Mesenchymal stem cell (in vitro differentiated cells and primary cell): ENCODE measurements at regions not wholly inside any gene's neighbourhood (a gene's known extent, or its start where the extent isn't known, plus 50 kb on each side); places are given as distances from the start of the nearest gene placed in this dataset.
"Not testable (repeated sequence)": the region's sequence is repeated elsewhere in the genome, so short reads cannot be mapped to it uniquely, and the experiment has no call there.

ENCODE experiments used
- DNase-seq: peaks from one replicate; pipeline ENCODE4 v3.0.0-alpha.2; 2013
- H2AFZ ChIP-seq: one replicate; pipeline ENCODE4 v1.6.1; 2013; ENCODE audit warnings: low read depth, mild to moderate bottlenecking, control low read depth, inconsistent platforms, low read length, moderate library complexity
- H2AK5ac ChIP-seq: 2 replicates; pipeline ENCODE4 v1.6.1; 2013; ENCODE audit warnings: low read length, moderate library complexity, mild to moderate bottlenecking, inconsistent platforms; ENCODE audit not compliant: severe bottlenecking
- H2BK120ac ChIP-seq: one replicate; pipeline ENCODE4 v1.6.1; 2013; ENCODE audit warnings: low read depth, mild to moderate bottlenecking, inconsistent platforms, low read length, moderate library complexity
- H2BK12ac ChIP-seq, 2 experiments: one replicate each; pipeline ENCODE4 v1.6.1; 2013; ENCODE audit warnings: inconsistent platforms in 2 of 2, low read length in 2 of 2, mild to moderate bottlenecking in 2 of 2, moderate library complexity in 2 of 2, control low read depth in 1 of 2
- H2BK15ac ChIP-seq: one replicate; pipeline ENCODE4 v1.6.1; 2013; ENCODE audit warnings: mild to moderate bottlenecking, low read depth, inconsistent platforms; ENCODE audit not compliant: poor library complexity, severe bottlenecking
- H2BK5ac ChIP-seq: 2 replicates; pipeline ENCODE4 v1.6.1; 2013; ENCODE audit warnings: low read depth, mild to moderate bottlenecking, low read length, control low read depth, inconsistent platforms; ENCODE audit not compliant: poor library complexity, severe bottlenecking
- H3K14ac ChIP-seq, 2 experiments: one replicate each; pipeline ENCODE4 v1.6.1; 2013; ENCODE audit warnings: inconsistent platforms in 2 of 2, low read length in 2 of 2, control low read depth in 1 of 2, mild to moderate bottlenecking in 1 of 2, moderate library complexity in 1 of 2
- H3K18ac ChIP-seq, 2 experiments: one replicate each; pipeline ENCODE4 v1.6.1; 2013; ENCODE audit warnings: inconsistent platforms in 2 of 2, low read length in 2 of 2, control low read depth in 1 of 2, low read depth in 1 of 2, mild to moderate bottlenecking in 1 of 2
- H3K23ac ChIP-seq, 2 experiments: one replicate each; pipeline ENCODE4 v1.6.1; 2013; ENCODE audit warnings: inconsistent platforms in 2 of 2, low read length in 2 of 2, mild to moderate bottlenecking in 2 of 2, moderate library complexity in 2 of 2, control low read depth in 1 of 2
- H3K27ac ChIP-seq: 2 replicates; pipeline ENCODE4 v1.5.1; 2013; ENCODE audit warnings: mild to moderate bottlenecking, moderate library complexity, low read length, control low read depth, inconsistent platforms; ENCODE audit not compliant: poor library complexity, severe bottlenecking
- H3K27me3 ChIP-seq, 2 experiments: 2 replicates each; pipeline versions ENCODE4 v1.6.1 to v1.7.0; 2013; ENCODE audit warnings: low read length in 2 of 2, mild to moderate bottlenecking in 2 of 2, moderate library complexity in 2 of 2, control low read depth in 1 of 2, inconsistent platforms in 1 of 2; ENCODE audit not compliant: control insufficient read depth in 1 of 2, insufficient read depth in 1 of 2
- H3K36me3 ChIP-seq, 2 experiments: 2 replicates each; pipeline versions ENCODE4 v1.6.1 to v1.7.0; 2013; ENCODE audit warnings: low read length in 2 of 2, control low read depth in 1 of 2, inconsistent platforms in 1 of 2, low read depth in 1 of 2, mild to moderate bottlenecking in 1 of 2; ENCODE audit not compliant: insufficient read depth in 2 of 2, control insufficient read depth in 1 of 2
- H3K4ac ChIP-seq, 2 experiments: one replicate each; pipeline ENCODE4 v1.6.1; 2013; ENCODE audit warnings: inconsistent platforms in 2 of 2, low read length in 2 of 2, mild to moderate bottlenecking in 2 of 2, moderate library complexity in 2 of 2, control low read depth in 1 of 2, low read depth in 1 of 2
- H3K4me1 ChIP-seq: 2 replicates; pipeline ENCODE4 v1.6.1; 2013; ENCODE audit warnings: low read depth, low read length, control low read depth; ENCODE audit not compliant: control insufficient read depth, insufficient read depth
- H3K4me2 ChIP-seq: 2 replicates; pipeline ENCODE4 v1.6.1; 2013; ENCODE audit warnings: low read length, mild to moderate bottlenecking, inconsistent platforms; ENCODE audit not compliant: poor library complexity, severe bottlenecking
- H3K4me3 ChIP-seq, 2 experiments: 2 replicates each; pipeline versions ENCODE4 v1.5.1 to v1.7.0; 2013; ENCODE audit warnings: low read length in 2 of 2, mild to moderate bottlenecking in 2 of 2, control low read depth in 1 of 2, low read depth in 1 of 2; ENCODE audit not compliant: insufficient read depth in 1 of 2
- H3K79me1 ChIP-seq: replicated peaks from 2 replicates; pipeline ENCODE4 v1.6.1; 2013; ENCODE audit warnings: mild to moderate bottlenecking, control low read depth, low read length, inconsistent platforms; ENCODE audit not compliant: poor library complexity, severe bottlenecking
- H3K9ac ChIP-seq: 2 replicates; pipeline ENCODE4 v1.7.0; 2013; ENCODE audit warnings: mild to moderate bottlenecking, low read length, moderate library complexity
- H3K9me3 ChIP-seq: 2 replicates; pipeline ENCODE4 v1.7.0; 2013; ENCODE audit warnings: mild to moderate bottlenecking, low read length; ENCODE audit not compliant: control insufficient read depth
- H4K8ac ChIP-seq: one replicate; pipeline ENCODE4 v1.6.1; 2013; ENCODE audit warnings: inconsistent platforms, mild to moderate bottlenecking, low read length, moderate library complexity
- H4K91ac ChIP-seq: one replicate; pipeline ENCODE4 v1.6.1; 2013; ENCODE audit warnings: mild to moderate bottlenecking, low read length, inconsistent platforms
- WGBS: methylation state at CpG from one replicate; pipeline ENCODE4 v1.1.7; 2013; ENCODE audit warnings: mixed read lengths; 5-methylcytosine and 5-hydroxymethylcytosine counted together

GRCh38 chr6:99668036-99668705, 61.5 kb downstream of the PRDM13 start:
- Histone ChIP-seq H3K18ac (no peak overlapping the region), H3K9ac (no peak overlapping the region), H3K4me3 (no peak overlapping the region), H3K14ac (no peak overlapping the region), H3K4me2 (no peak overlapping the region), H3K4me1 (no peaks in the 10 kb centered on the region), H2BK5ac (no peak overlapping the region), H2AFZ (peak overlapping the region; percentile 39), H4K91ac (no peak overlapping the region), H2AK5ac (no peak overlapping the region), H3K36me3 (no peaks in the 10 kb centered on the region), H3K23ac (no peak overlapping the region), H4K8ac (no peak overlapping the region), H3K9me3 (no peaks in the 10 kb centered on the region), H2BK120ac (no peak overlapping the region), H3K79me1 (no peaks in the 10 kb centered on the region), H2BK15ac (no peak overlapping the region), H2BK12ac (no peak overlapping the region), H3K4ac (no peak overlapping the region), H3K27me3 (no peaks in the 10 kb centered on the region), H3K27ac (no peak overlapping the region)
- no peak for DNase-seq
- WGBS = 69% methylated on average over 4 of the region's 5 CpGs

GRCh38 chr6:99689916-99690685, 83.5 kb downstream of the PRDM13 start:
- H3K4me3 ChIP-seq = no peak overlapping the region
- H4K8ac ChIP-seq = no peak overlapping the region
- no peak overlapping the region for H2AFZ ChIP-seq
- no peak overlapping the region for H3K9ac ChIP-seq
- H2AK5ac ChIP-seq = no peak overlapping the region
- DNase-seq = no peak
- WGBS = 80% methylated on average over 2 of the region's 2 CpGs
- H3K27ac ChIP-seq = no peak overlapping the region
- H3K79me1 ChIP-seq = no peaks in the 10 kb centered on the region
- H3K36me3 ChIP-seq = no peaks in the 10 kb centered on the region
- H2BK15ac ChIP-seq = no peak overlapping the region
- H3K14ac ChIP-seq = no peak overlapping the region
- H3K4me1 ChIP-seq = no peaks in the 10 kb centered on the region
- H3K23ac ChIP-seq = no peak overlapping the region
- no peak overlapping the region for H3K4ac ChIP-seq
- no peaks in the 10 kb centered on the region for H3K27me3 ChIP-seq
- no peak overlapping the region for H3K18ac ChIP-seq
- no peak overlapping the region for H2BK5ac ChIP-seq
- no peak overlapping the region for H2BK120ac ChIP-seq
- no peak overlapping the region for H2BK12ac ChIP-seq
- no peak overlapping the region for H4K91ac ChIP-seq
- no peaks in the 10 kb centered on the region for H3K9me3 ChIP-seq
- H3K4me2 ChIP-seq = no peak overlapping the region

GRCh38 chr6:99702287-99702686, 95.7 kb downstream of the PRDM13 start:
- not testable (repeated sequence) for H3K9me3 ChIP-seq, H3K9ac ChIP-seq, H3K4me3 ChIP-seq, H3K4me2 ChIP-seq, H3K79me1 ChIP-seq, H3K14ac ChIP-seq, H4K8ac ChIP-seq, H3K4me1 ChIP-seq, DNase-seq, H2BK5ac ChIP-seq, H3K27me3 ChIP-seq, H3K4ac ChIP-seq, H2BK12ac ChIP-seq, H3K18ac ChIP-seq, H3K36me3 ChIP-seq, H3K23ac ChIP-seq, H3K27ac ChIP-seq, H2AK5ac ChIP-seq, H4K91ac ChIP-seq, H2BK120ac ChIP-seq, H2AFZ ChIP-seq, H2BK15ac ChIP-seq
- WGBS = 76% methylated on average over 9 of the region's 9 CpGs

GRCh38 chr6:99709062-99709461, 102.4 kb downstream of the PRDM13 start:
- Histone ChIP-seq H3K4ac (no peak overlapping the region), H2BK15ac (no peak overlapping the region), H3K23ac (no peak overlapping the region), H2BK120ac (no peak overlapping the region), H3K79me1 (no peaks in the 10 kb centered on the region), H3K27ac (no peak overlapping the region), H2BK5ac (no peak overlapping the region), H3K36me3 (no peaks in the 10 kb centered on the region), H3K4me2 (no peak overlapping the region), H3K9ac (no peak overlapping the region), H3K4me1 (no peaks in the 10 kb centered on the region), H2BK12ac (no peak overlapping the region), H3K14ac (no peak overlapping the region), H4K91ac (no peak overlapping the region), H3K9me3 (no peaks in the 10 kb centered on the region), H3K4me3 (no peak overlapping the region), H4K8ac (no peak overlapping the region), H2AK5ac (no peak overlapping the region), H2AFZ (no peak overlapping the region), H3K18ac (no peak overlapping the region), H3K27me3 (no peaks in the 10 kb centered on the region)
- no peak for DNase-seq
